K562 (cell line): ENCODE measurements at regions not wholly inside any gene's neighbourhood (a gene's known extent, or its start where the extent isn't known, plus 50 kb on each side); places are given as distances from the start of the nearest gene placed in this dataset.

Experiments used
- BCLAF1 ChIP-seq, 2 experiments: fragments of 450-650 bp in 1 of 2; IDR thresholded peaks; 2 replicates each; pipeline ENCODE4 v1.6.1; 2011 to 2017; ENCODE audit warnings: low read depth in 2 of 2, antibody characterized with exemption in 1 of 2, borderline replicate concordance in 1 of 2, low read length in 1 of 2, mild to moderate bottlenecking in 1 of 2, mixed read lengths in 1 of 2; ENCODE audit not compliant: control insufficient read depth in 1 of 2
- GABPB1 ChIP-seq: sonication (generic); formaldehyde crosslinking; IDR thresholded peaks from 2 replicates; pipeline ENCODE4 v1.8.0; 2022; ENCODE audit warnings: mild to moderate bottlenecking, missing genetic modification reagents
- MBD2 ChIP-seq: sonication (generic); IDR thresholded peaks from 2 replicates; pipeline ENCODE4 v1.6.1; 2016; ENCODE audit warnings: low read depth, borderline replicate concordance
- POLR2G ChIP-seq: fragments of 200-400 bp; formaldehyde crosslinking; IDR thresholded peaks from 2 replicates; pipeline ENCODE4 v1.6.1; 2017; ENCODE audit warnings: low read depth, mild to moderate bottlenecking, antibody characterized with exemption, low read length, moderate library complexity
- POLR3A ChIP-seq: IDR thresholded peaks from 2 replicates; pipeline ENCODE4 v1.6.1; 2011; ENCODE audit warnings: borderline replicate concordance, mild to moderate bottlenecking, moderate library complexity; ENCODE audit not compliant: insufficient read length, insufficient read depth; ENCODE audit errors: extremely low read depth
- RBM17 ChIP-seq: fragments of 200-400 bp; formaldehyde crosslinking; IDR thresholded peaks from 2 replicates; pipeline ENCODE4 v1.6.1; 2017; ENCODE audit warnings: low read depth, mild to moderate bottlenecking, low read length, borderline replicate concordance
- RNF2 ChIP-seq: sonication (generic); IDR thresholded peaks from 2 replicates; pipeline ENCODE4 v1.6.1; 2016
- SMARCB1 ChIP-seq: IDR thresholded peaks from 2 replicates; pipeline ENCODE4 v1.6.1; 2011; ENCODE audit warnings: improper control_type of control experiment, low read depth; ENCODE audit not compliant: insufficient read length
- TBL1XR1 ChIP-seq, 2 experiments: IDR thresholded peaks; 2 replicates each; pipeline ENCODE4 v1.6.1; 2012; ENCODE audit warnings: improper control_type of control experiment in 2 of 2, low read length in 2 of 2, mild to moderate bottlenecking in 1 of 2
- TEAD4 ChIP-seq, 2 experiments: sonication (generic) in 1 of 2; formaldehyde crosslinking in 1 of 2; IDR thresholded peaks; 2 replicates each; pipeline versions ENCODE4 v1.6.1 to v1.8.0; 2012 to 2022; ENCODE audit warnings: borderline replicate concordance in 1 of 2, inconsistent platforms in 1 of 2, low read length in 1 of 2, mild to moderate bottlenecking in 1 of 2, missing genetic modification reagents in 1 of 2
- TFAP4 ChIP-seq: sonication (generic); formaldehyde crosslinking; IDR thresholded peaks from 2 replicates; pipeline ENCODE4 v1.8.0; 2022; ENCODE audit warnings: missing genetic modification reagents, mild to moderate bottlenecking, moderate library complexity, borderline replicate concordance
- TRIM25 ChIP-seq: fragments of 450-650 bp; IDR thresholded peaks from 2 replicates; pipeline ENCODE4 v1.7.0; 2016; ENCODE audit warnings: borderline replicate concordance
- TRIM28 ChIP-seq: fragments of 450-650 bp; IDR thresholded peaks from 2 replicates; pipeline ENCODE4 v1.6.1; 2017
- UBTF ChIP-seq, 2 experiments: IDR thresholded peaks; 2 replicates each; pipeline ENCODE4 v1.6.1; 2012; ENCODE audit warnings: improper control_type of control experiment in 2 of 2, low read depth in 2 of 2, low read length in 2 of 2, borderline replicate concordance in 1 of 2
- ZFP1 ChIP-seq: fragments of 450-650 bp; formaldehyde crosslinking; IDR thresholded peaks from 2 replicates; pipeline ENCODE4 v1.4.0; 2020; ENCODE audit warnings: mild to moderate bottlenecking, mixed read lengths
- ZNF76 ChIP-seq: fragments of 250-450 bp; sonication (Bioruptor Pico); IDR thresholded peaks from 2 replicates; pipeline ENCODE4 v1.4.0; 2020; ENCODE audit warnings: mild to moderate bottlenecking, moderate library complexity, borderline replicate concordance

GRCh38 chr1:95179205-95179986, 54.6 kb upstream of the RWDD3 start (continued):
- no peak for TF ChIP-seq GABPB1
- TF ChIP-seq TEAD4 (IDR thresholded peaks at IDR 0.05; ENCODE audit: low read length), result peak; percentile 94
- no peak for TF ChIP-seq TEAD4 (CRISPR knock-in tag; IDR thresholded peaks at IDR 0.05; ENCODE audit: borderline replicate concordance)
- no peak for TF ChIP-seq BCLAF1 (IDR thresholded peaks at IDR 0.05; ENCODE audit: borderline replicate concordance in 1 of 2, control insufficient read depth in 1 of 2, low read depth in 2 of 2, low read length in 1 of 2)
- no peak for TF ChIP-seq TRIM25
- TF ChIP-seq TBL1XR1 (IDR thresholded peaks at IDR 0.05; ENCODE audit: low read length in 2 of 2), result no peak; a peak in 1 of 4 replicates
- TF ChIP-seq POLR2G, result no peak
- TF ChIP-seq TRIM28, result no peak
- no peak for TF ChIP-seq RBM17
- no peak for TF ChIP-seq TFAP4 (CRISPR knock-in tag)
- TF ChIP-seq ZNF76 (CRISPR knock-in tag), result no peak
- no peak for TF ChIP-seq SMARCB1
- TF ChIP-seq RNF2, result peak; percentile 30; the same call in 1 of the 2 replicates
- no peak for TF ChIP-seq MBD2
- TF ChIP-seq UBTF (IDR thresholded peaks at IDR 0.05; ENCODE audit: borderline replicate concordance in 1 of 2, low read depth in 2 of 2, low read length in 2 of 2), result no peak
- no peak for TF ChIP-seq POLR3A
- TF ChIP-seq ZFP1 (CRISPR knock-in tag), result no peak
